CD4-positive, alpha-beta T cell treated with Interleukin-2 at 100 ng/mL for 4 hours (primary cell): ENCODE measurements at regions not wholly inside any gene's neighbourhood (a gene's known extent, or its start where the extent isn't known, plus 50 kb on each side); places are given as distances from the start of the nearest gene placed in this dataset.
"Not testable (repeated sequence)": the region's sequence is repeated elsewhere in the genome, so short reads cannot be mapped to it uniquely, and the experiment has no call there.

Experiments used
- DNase-seq: peaks from one replicate; pipeline ENCODE4 v3.0.0-alpha.2; 2020; ENCODE audit warnings: low spot score

DNA sequence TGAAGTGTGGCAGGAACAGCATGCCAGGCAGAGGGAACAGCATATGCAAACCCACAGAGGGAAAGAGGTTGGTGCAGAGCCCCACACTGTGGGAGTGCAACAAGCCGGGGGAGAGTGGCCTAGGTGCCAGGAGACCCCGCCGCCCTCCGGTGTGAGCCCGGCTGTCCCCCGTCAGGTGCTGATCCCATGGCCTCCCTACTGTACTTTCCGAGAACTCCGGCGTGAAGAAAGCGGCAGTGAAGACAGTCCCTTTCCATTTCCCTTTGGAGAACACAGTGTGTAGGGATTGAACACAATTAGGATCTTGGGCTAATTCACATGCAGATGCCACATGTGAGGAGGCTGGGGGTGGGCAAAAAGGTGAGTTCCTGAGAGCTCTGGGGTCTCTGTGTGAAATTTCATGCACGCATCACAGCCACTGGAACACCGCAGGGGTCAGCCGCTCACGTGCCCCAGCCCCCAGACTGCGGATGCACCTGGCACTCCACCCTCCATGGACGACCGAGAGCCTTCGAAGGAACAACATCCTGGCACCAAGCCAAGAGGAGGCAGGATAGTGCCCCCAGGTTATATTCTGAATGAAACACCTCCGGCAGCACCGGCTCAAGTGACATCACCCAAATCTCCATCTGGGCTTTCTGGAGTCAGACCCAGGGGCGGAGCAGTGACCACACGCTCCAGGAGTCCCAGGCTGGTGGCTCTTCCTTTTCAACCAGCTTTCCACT is 82.1 kb upstream of the PPP2R2D start:
- no peak for DNase-seq

- no peak for DNase-seq
Measured at GRCh38 chr10:131819241-131820072, 81.4 kb upstream of the PPP2R2D start.

DNA sequence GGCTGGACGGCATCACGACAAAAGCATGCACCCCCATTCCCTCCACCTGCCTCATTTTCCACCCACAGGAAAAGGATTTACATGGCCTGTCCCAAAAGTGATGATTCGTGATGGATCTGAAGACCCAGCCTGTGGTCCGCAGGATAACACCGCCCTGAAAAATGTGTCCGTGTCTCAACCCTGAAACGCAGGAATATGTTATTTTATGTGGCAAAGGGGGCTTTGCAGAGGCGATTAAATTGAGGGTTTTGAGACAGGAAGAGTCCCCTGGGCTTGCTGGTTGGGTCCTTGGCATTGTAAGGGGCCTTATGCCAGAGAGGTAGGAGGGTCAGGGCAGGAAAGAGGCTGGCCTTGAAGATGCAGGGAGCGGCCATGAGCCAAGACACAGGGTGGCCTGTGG is 80.2 kb upstream of the PPP2R2D start:
- DNase-seq, result no peak

- DNase-seq, result no peak
Measured at GRCh38 chr10:131821378-131822012, 79.3 kb upstream of the PPP2R2D start.

GRCh38 chr10:131822013-131822691 is 78.7 kb upstream of the PPP2R2D start:
- DNase-seq, result no peak

DNA sequence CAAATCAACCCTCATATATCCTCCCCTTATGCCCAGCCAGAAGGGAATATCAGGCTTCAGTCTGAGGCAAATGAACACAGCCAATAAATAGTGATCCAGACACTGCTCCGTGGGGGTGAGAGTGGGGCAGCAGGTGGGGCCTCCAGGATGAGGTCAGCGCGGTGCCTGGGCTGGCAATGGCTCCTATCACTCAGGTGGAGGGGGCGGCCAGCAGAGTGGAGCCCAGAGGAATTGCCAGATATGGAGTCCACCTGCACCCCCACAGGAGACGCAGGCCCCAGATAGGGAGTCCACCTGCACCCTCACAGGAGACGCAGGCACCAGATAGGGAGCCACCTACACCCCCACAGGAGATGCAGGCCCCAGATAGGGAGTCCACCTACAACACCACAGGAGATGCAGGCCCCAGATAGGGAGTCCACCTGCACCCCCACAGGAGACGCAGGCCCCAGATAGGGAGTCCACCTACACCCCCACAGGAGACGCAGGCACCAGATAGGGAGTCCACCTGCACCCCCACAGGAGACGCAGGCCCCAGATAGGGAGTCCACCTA is 78.0 kb upstream of the PPP2R2D start:
- DNase-seq, result no peak

GRCh38 chr10:131823601-131824099 is 77.2 kb upstream of the PPP2R2D start:
- DNase-seq, result not testable (repeated sequence)

- DNase-seq, result no peak
Measured at GRCh38 chr10:131824371-131825149, 76.2 kb upstream of the PPP2R2D start.

GRCh38 chr10:131825150-131825848 is 75.5 kb upstream of the PPP2R2D start:
- DNase-seq, result no peak

GRCh38 chr10:131825960-131826650 is 74.7 kb upstream of the PPP2R2D start:
- no peak for DNase-seq

GRCh38 chr10:131829156-131829930 is 71.5 kb upstream of the PPP2R2D start:
- no peak for DNase-seq

DNA sequence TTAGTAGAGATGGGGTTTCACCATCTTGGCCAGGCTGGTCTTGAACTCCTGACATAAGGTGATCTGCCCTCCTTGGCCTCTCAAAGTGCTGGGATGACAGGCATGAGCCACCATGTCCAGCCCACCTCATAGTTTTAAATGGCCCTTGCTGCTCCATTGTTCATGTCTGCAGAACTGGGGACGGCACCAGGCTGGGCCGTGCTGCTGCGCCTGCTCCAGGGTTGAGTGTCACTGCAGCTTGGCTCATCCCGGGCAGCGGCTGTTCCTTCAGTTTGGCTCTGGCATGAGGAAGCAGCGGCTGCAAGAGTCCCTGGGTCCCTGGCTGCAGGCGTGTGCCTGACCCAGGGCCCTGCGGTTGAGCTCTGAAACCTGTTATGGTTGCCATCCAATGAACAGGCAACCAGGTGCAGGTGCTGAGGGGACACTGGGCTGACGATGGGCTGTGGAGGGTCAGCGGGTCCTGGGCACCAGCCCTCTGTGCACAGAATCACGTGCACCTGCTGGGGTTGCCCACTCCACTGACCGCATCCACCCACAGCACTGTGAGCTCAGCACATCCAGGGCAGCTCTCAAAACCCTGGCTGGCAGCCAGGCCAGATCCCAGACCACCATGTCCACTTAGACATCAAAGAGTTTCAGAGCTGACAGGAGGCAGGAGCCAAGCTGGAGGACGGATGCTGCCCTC is 70.2 kb upstream of the PPP2R2D start:
- DNase-seq, result no peak

GRCh38 chr10:131831561-131831960 is 69.2 kb upstream of the PPP2R2D start:
- DNase-seq, result no peak

- DNase-seq, result no peak
Measured at GRCh38 chr10:131832056-131832685, 68.6 kb upstream of the PPP2R2D start.

DNA sequence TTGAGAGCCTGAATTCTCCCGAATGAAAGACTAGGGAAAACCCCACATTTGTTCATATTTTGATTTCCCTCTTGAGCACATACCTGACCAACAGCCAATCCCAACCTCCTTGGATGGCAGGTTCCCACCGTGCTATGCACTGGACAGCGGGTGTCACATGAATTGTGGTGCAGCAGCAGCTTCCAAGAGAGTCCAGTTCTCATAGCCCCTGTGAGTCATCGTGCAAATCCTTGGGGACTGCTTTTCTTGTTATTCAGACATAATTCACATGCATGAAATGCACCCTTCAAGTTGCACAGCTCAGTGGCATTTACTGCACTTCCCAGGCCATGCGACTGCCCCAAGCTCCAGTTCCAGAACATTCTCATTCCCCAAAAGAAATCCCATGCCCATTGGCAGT is 67.8 kb upstream of the PPP2R2D start:
- no peak for DNase-seq

DNA sequence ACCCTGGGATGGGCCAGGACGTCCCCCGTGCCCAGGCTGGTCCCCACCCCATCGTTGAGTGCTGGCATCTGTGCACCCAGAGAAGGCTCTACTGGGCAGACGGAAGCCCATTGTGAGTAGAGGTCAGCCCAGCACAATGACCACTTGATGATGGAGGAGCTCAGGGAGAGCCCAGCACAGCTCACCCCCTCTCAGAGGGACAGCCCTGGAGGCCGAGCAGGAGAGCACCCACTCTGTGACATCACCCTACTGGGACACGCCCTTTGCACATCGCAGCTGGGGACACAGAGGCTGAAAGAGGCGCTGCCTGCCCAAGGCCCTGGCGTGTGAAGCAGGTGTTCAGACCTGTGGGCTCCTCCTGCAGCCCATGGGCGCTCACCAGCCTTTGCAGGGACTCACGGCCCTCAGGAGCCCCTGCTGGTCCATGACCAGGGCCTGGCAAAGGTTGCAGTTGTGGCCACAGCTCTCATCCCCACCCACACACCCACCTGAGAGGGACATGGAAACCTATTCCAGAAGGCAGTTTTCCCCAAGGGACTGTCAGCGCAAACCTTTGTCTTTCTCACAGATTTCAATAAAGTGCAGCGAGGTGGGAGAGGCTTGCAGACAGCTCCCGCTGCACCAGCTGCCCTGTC is 67.2 kb upstream of the PPP2R2D start:
- DNase-seq, result no peak

DNA sequence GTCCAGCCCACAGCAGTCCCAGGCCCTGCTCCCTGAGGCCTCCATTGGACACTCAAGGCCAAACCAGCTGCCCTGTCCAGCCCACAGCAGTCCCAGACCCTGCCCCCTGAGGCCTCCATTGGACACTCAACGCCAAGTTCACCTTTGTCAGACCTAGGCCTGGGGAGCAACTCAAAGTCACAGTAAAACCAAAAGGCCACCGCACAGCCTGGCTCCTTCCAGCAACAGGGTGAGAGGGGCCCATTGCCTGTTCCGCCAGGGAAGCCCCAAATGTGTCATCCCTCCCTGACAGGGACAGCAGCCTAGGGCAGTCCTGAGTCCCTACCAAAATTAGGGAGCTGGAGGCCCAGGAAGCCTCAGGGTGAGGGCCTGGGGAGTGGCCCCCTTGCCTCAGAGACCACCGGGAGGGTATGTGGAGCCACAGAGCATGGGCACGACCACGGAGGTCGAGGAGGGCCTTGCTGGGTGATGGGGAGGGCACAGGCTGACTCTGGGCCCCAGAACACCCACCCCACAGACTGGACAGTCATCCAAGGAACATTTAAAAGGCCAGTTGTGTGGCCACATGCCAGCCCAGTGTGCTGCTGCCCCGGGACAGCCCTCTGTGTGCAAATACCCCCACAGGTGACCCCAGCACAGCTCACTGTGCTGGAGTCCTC is 66.5 kb upstream of the PPP2R2D start:
- DNase-seq, result no peak
